ENCODE measurements at regions not wholly inside any gene's neighbourhood (a gene's known extent, or its start where the extent isn't known, plus 50 kb on each side); places are given as distances from the start of the nearest gene placed in this dataset.

- TF ChIP-seq CTCF (IDR thresholded peaks at IDR 0.05), result no peak
- no peak for TF ChIP-seq POLR2A (IDR thresholded peaks at IDR 0.05)
These were observed 58.5 kb upstream of the IVNS1ABP start for GRCh38 chr1:185375583-185375982.
